ENCODE measurements at regions not wholly inside any gene's neighbourhood (a gene's known extent, or its start where the extent isn't known, plus 50 kb on each side); places are given as distances from the start of the nearest gene placed in this dataset.

DNA sequence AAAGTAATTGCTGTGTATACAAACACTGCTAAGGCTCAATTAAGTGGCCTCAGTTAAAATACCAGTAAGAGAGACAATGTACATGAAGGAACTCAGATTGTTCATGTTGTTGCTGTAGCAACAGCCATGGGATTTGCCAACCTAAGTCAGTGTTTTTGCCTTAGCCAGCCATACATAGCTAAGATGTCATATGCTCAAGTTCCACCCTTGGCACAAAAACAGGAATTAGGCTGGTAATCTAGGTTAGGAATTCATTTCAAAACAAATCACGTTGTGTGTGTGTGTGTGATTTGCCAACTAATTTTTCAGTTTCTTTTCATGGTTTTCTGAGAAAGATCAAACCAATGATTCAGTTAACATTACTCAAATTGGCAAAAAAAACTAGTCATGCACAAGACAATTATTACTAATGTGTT, 143.7 kb upstream of the KCNMB2 start:
- TF ChIP-seq, protein P1, sequence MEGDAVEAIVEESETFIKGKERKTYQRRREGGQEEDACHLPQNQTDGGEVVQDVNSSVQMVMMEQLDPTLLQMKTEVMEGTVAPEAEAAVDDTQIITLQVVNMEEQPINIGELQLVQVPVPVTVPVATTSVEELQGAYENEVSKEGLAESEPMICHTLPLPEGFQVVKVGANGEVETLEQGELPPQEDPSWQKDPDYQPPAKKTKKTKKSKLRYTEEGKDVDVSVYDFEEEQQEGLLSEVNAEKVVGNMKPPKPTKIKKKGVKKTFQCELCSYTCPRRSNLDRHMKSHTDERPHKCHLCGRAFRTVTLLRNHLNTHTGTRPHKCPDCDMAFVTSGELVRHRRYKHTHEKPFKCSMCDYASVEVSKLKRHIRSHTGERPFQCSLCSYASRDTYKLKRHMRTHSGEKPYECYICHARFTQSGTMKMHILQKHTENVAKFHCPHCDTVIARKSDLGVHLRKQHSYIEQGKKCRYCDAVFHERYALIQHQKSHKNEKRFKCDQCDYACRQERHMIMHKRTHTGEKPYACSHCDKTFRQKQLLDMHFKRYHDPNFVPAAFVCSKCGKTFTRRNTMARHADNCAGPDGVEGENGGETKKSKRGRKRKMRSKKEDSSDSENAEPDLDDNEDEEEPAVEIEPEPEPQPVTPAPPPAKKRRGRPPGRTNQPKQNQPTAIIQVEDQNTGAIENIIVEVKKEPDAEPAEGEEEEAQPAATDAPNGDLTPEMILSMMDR (conservative IDR thresholded peaks at IDR 0.05; ENCODE audit: low read length): no peak
- TF ChIP-seq EZH2phosphoT487 (IDR thresholded peaks at IDR 0.05; ENCODE audit: borderline replicate concordance): no peak
- Histone ChIP-seq H4K20me1 (ENCODE audit: insufficient read depth, low read length, poor library complexity, severe bottlenecking) (no peaks in the 10 kb centered on the region), H3K9ac (ENCODE audit: low read depth, low read length, poor library complexity, severe bottlenecking) (no peak overlapping the region), H3K27me3 (ENCODE audit: insufficient read depth, low read length, poor library complexity, severe bottlenecking) (no peaks in the 10 kb centered on the region), H3K4me2 (ENCODE audit: low read depth, low read length, poor library complexity, severe bottlenecking) (no peak overlapping the region), H3K36me3 (ENCODE audit: insufficient read depth, low read length) (no peaks in the 10 kb centered on the region), H3K4me1 (ENCODE audit: insufficient read depth, low read length, poor library complexity, severe bottlenecking) (no peaks in the 10 kb centered on the region), H3K9me3 (ENCODE audit: insufficient read depth, low read depth, low read length) (no peaks in the 10 kb centered on the region), H3K9me2 (replicated peaks; ENCODE audit: low read depth, low read length) (no peaks in the 10 kb centered on the region), H3F3A (ENCODE audit: low read depth) (no peaks in the 10 kb centered on the region), H2AFZ (ENCODE audit: low read length) (no peak overlapping the region), H3K4me3 (ENCODE audit: low read length, poor library complexity, severe bottlenecking) (no peak overlapping the region), H3K79me2 (ENCODE audit: insufficient read depth, low read length) (no peaks in the 10 kb centered on the region)

DNA sequence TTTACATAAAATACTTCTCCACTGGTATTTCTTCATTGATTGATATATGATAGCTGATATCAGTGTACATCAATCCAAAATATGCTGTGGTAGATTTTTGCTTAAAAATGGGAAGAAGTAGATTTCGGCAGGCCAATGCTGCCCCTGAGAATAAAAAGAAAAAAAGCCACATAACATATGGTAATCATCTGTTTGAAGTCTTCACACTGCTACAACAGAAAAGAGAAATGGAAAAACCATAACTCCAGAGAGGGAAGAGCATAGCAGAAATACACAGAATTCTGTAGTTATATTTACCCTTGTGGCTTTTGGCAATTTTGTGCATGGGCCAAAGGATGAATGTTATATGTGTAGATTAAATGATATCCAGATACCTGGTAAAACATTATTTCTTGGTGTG, 143.1 kb upstream of the KCNMB2 start:
- Histone ChIP-seq H3K4me3 (ENCODE audit: low read length, poor library complexity, severe bottlenecking) (no peak overlapping the region), H3K9me2 (replicated peaks; ENCODE audit: low read depth, low read length) (no peaks in the 10 kb centered on the region), H3K4me2 (ENCODE audit: low read depth, low read length, poor library complexity, severe bottlenecking) (no peak overlapping the region), H3K36me3 (ENCODE audit: insufficient read depth, low read length) (no peaks in the 10 kb centered on the region), H3K9me3 (ENCODE audit: insufficient read depth, low read depth, low read length) (no peaks in the 10 kb centered on the region), H3K9ac (ENCODE audit: low read depth, low read length, poor library complexity, severe bottlenecking) (no peak overlapping the region), H4K20me1 (ENCODE audit: insufficient read depth, low read length, poor library complexity, severe bottlenecking) (no peaks in the 10 kb centered on the region), H3F3A (ENCODE audit: low read depth) (no peaks in the 10 kb centered on the region), H3K27me3 (ENCODE audit: insufficient read depth, low read length, poor library complexity, severe bottlenecking) (no peaks in the 10 kb centered on the region), H2AFZ (ENCODE audit: low read length) (no peak overlapping the region), H3K79me2 (ENCODE audit: insufficient read depth, low read length) (no peaks in the 10 kb centered on the region), H3K4me1 (ENCODE audit: insufficient read depth, low read length, poor library complexity, severe bottlenecking) (no peaks in the 10 kb centered on the region)
- no peak for TF ChIP-seq EZH2phosphoT487 (IDR thresholded peaks at IDR 0.05; ENCODE audit: borderline replicate concordance)
- TF ChIP-seq, protein P1 (conservative IDR thresholded peaks at IDR 0.05; ENCODE audit: low read length): no peak

DNA sequence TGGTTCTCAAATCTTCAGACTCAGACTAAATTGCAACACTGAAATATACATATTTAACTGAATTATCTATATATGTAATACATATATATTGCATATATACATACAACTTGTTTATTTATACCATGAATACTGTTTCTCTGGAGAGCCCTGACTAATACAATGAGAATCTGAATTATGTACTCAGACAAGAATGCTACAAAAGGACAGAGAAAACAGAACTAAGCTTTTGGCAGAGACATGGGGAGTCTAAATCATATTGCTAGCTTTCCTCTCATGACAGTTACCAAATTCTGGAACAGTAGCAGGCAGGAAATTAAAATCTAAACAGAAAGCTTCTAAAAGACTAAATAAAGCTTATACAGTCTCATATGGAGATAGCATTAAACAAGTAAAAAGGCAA, 142.4 kb upstream of the KCNMB2 start:
- Histone ChIP-seq H3K9ac (ENCODE audit: low read depth, low read length, poor library complexity, severe bottlenecking) (no peak overlapping the region), H3K79me2 (ENCODE audit: insufficient read depth, low read length) (no peaks in the 10 kb centered on the region), H3K4me2 (ENCODE audit: low read depth, low read length, poor library complexity, severe bottlenecking) (no peak overlapping the region), H2AFZ (ENCODE audit: low read length) (no peak overlapping the region), H3K36me3 (ENCODE audit: insufficient read depth, low read length) (no peaks in the 10 kb centered on the region), H3K4me1 (ENCODE audit: insufficient read depth, low read length, poor library complexity, severe bottlenecking) (no peaks in the 10 kb centered on the region), H4K20me1 (ENCODE audit: insufficient read depth, low read length, poor library complexity, severe bottlenecking) (no peaks in the 10 kb centered on the region), H3K4me3 (ENCODE audit: low read length, poor library complexity, severe bottlenecking) (no peak overlapping the region), H3F3A (ENCODE audit: low read depth) (no peaks in the 10 kb centered on the region), H3K9me2 (replicated peaks; ENCODE audit: low read depth, low read length) (no peaks in the 10 kb centered on the region), H3K9me3 (ENCODE audit: insufficient read depth, low read depth, low read length) (no peaks in the 10 kb centered on the region), H3K27me3 (ENCODE audit: insufficient read depth, low read length, poor library complexity, severe bottlenecking) (no peaks in the 10 kb centered on the region)
- TF ChIP-seq, protein P1 (conservative IDR thresholded peaks at IDR 0.05; ENCODE audit: low read length): no peak
- TF ChIP-seq EZH2phosphoT487 (IDR thresholded peaks at IDR 0.05; ENCODE audit: borderline replicate concordance): no peak

Measured in Loucy (cell line).